ENCODE measurements at regions not wholly inside any gene's neighbourhood (a gene's known extent, or its start where the extent isn't known, plus 50 kb on each side); places are given as distances from the start of the nearest gene placed in this dataset.

- Histone ChIP-seq H3K4me3 (no peak overlapping the region), H3K4me1 (no peaks in the 10 kb centered on the region), H3K36me3 (no peaks in the 10 kb centered on the region), H3K9me3 (peaks cover 0 to 10% (median 0%) of the 10 kb centered on the region in 3 donors), H3K27me3 (peaks cover 0 to 23% of the 10 kb centered on the region in 2 donors), H3K27ac (no peak overlapping the region)
- no peak for DNase-seq
- intact Hi-C loops (cut with DNase I; ENCODE audit: low total_unique reads), result no loop called here
- TF ChIP-seq CTCF (IDR thresholded peaks at IDR 0.05), result no peak
Measured at GRCh38 chr11:116532066-116532465, 240.7 kb downstream of the BUD13 start.

DNA sequence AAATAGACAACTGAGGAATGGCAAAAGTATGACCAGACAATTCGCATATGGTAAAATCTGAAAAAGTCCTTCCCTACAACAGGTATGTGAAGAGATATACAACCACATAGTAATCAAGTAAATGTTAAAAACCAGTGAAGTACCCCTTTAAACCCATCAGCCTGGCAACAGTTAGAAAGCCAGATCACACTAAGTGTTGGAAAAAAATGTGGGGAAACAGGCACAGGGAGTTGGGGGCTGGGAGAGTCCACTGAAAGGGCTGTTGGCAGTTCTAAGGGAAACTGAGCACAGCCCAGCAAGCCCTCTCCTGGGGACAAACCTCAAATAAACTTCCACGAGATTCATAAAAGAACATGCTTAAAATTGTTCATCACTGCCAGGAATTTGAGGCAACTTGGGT, 242.1 kb downstream of the BUD13 start:
- Histone ChIP-seq H3K4me3 (no peak overlapping the region), H3K36me3 (no peaks in the 10 kb centered on the region), H3K4me1 (no peaks in the 10 kb centered on the region), H3K27ac (no peak overlapping the region), H3K27me3 (peaks cover 0 to 19% of the 10 kb centered on the region in 2 donors), H3K9me3 (peaks cover 0 to 10% (median 0%) of the 10 kb centered on the region in 3 donors)
- DNase-seq, result no peak
- intact Hi-C loops (cut with DNase I; ENCODE audit: low total_unique reads), result no loop called here
- no peak for TF ChIP-seq CTCF (IDR thresholded peaks at IDR 0.05)

GRCh38 chr11:116529271-116529670, 243.5 kb downstream of the BUD13 start:
- Histone ChIP-seq H3K27me3 (peaks cover 0 to 13% of the 10 kb centered on the region in 2 donors), H3K4me1 (no peaks in the 10 kb centered on the region), H3K27ac (no peak overlapping the region), H3K4me3 (no peak overlapping the region), H3K9me3 (peaks cover 0 to 10% (median 0%) of the 10 kb centered on the region in 3 donors), H3K36me3 (no peaks in the 10 kb centered on the region)
- TF ChIP-seq CTCF (IDR thresholded peaks at IDR 0.05), result no peak
- DNase-seq, result no peak
- intact Hi-C loops (cut with DNase I; ENCODE audit: low total_unique reads), result no loop called here

DNA sequence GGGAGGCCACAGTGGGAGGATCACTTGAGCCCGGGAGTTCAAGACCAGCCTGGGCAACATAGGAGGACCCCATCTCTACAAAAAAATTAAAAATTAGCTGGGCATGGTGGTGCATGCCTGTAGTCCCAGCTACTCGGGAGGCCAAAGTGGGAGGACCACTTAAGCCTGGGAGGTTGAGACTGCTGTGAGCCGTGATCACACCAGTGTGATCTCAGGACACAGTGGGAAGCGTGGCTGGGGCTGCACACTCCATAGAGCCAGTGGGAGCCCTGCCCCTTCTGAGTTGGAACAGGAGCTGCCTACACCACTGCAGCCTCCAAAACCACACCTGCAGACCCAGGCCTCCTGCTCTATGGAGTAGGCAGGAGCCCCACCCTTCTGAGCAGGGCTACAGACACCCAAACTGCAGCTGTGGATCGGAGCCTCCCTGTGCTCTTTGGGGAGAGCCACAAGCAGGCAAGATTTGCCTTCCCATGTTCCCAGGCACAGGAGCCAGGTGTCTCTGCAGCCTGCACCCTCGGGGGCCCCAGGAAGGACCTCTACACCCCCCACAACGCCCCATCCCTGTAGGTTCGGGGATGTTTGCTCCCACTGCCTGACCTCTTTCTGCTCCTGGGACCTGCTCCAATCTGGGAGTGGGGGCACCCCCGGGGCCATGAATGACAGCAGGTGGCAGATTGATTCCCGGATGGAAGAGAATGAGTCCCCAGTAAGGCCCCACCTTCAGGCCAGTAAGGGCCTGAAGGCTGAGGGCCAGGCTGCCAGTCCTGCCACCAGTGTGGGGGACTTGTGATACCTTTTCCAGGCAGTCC, 245.4 kb downstream of the BUD13 start:
- Histone ChIP-seq H3K36me3 (no peaks in the 10 kb centered on the region), H3K9me3 (peaks cover 0 to 10% (median 0%) of the 10 kb centered on the region in 3 donors), H3K27ac (no peak overlapping the region), H3K4me3 (no peak overlapping the region), H3K27me3 (peaks cover 0 to 9% of the 10 kb centered on the region in 2 donors), H3K4me1 (no peaks in the 10 kb centered on the region)
- no peak for TF ChIP-seq CTCF (IDR thresholded peaks at IDR 0.05)
- intact Hi-C loops (cut with DNase I; ENCODE audit: low total_unique reads), result no loop called here
- peak in 1 of 2 donors; percentile 42 for DNase-seq

- Histone ChIP-seq H3K4me3 (no peak overlapping the region), H3K27ac (no peak overlapping the region), H3K9me3 (peaks cover 0 to 7% (median 0%) of the 10 kb centered on the region in 3 donors), H3K27me3 (peaks cover 0 to 5% of the 10 kb centered on the region in 2 donors), H3K4me1 (no peaks in the 10 kb centered on the region), H3K36me3 (no peaks in the 10 kb centered on the region)
- no peak for TF ChIP-seq CTCF (IDR thresholded peaks at IDR 0.05)
- intact Hi-C loops (cut with DNase I; ENCODE audit: low total_unique reads), result no loop called here
- DNase-seq, result peak in 1 of 2 donors; percentile 42
Measured at GRCh38 chr11:116525961-116526495, 246.8 kb downstream of the BUD13 start.
